ENCODE measurements at regions not wholly inside any gene's neighbourhood (a gene's known extent, or its start where the extent isn't known, plus 50 kb on each side); places are given as distances from the start of the nearest gene placed in this dataset.

- Histone ChIP-seq H2AFZ (ENCODE audit: insufficient read depth, low read depth, low read length, poor library complexity, severe bottlenecking) (no peak overlapping the region), H3K4me1 (ENCODE audit: control insufficient read depth in 2 of 2, insufficient read depth in 2 of 2, low read length in 2 of 2) (peaks cover 3 to 8% of the 10 kb centered on the region in 2 donors), H3K27me3 (replicated peaks in 1 of 4; ENCODE audit: control extremely low read depth in 1 of 4, control insufficient read depth in 3 of 4, insufficient read depth in 4 of 4, low read length in 3 of 4) (no peaks in the 10 kb centered on the region), H3K79me2 (ENCODE audit: control insufficient read depth, insufficient read depth, low read length) (no peaks in the 10 kb centered on the region), H3K36me3 (replicated peaks in 1 of 2; ENCODE audit: control extremely low read depth in 1 of 2, control insufficient read depth in 1 of 2, extremely low read depth in 1 of 2, insufficient read depth in 2 of 2, low read length in 1 of 2) (no peaks in the 10 kb centered on the region), H3K9me3 (ENCODE audit: control extremely low read depth in 1 of 3, control insufficient read depth in 2 of 3, insufficient read depth in 1 of 3, low read length in 2 of 3) (no peaks in the 10 kb centered on the region), H3K4me3 (ENCODE audit: control extremely low read depth in 1 of 5, extremely low read depth in 1 of 5, insufficient read depth in 1 of 5, low read depth in 2 of 5, low read length in 4 of 5) (no peak overlapping the region), H4K20me1 (ENCODE audit: control insufficient read depth, insufficient read depth, low read length, poor library complexity, severe bottlenecking) (no peaks in the 10 kb centered on the region), H3K9ac (ENCODE audit: low read length) (no peak overlapping the region), H3K4me2 (replicated peaks; ENCODE audit: low read depth, low read length, poor library complexity, severe bottlenecking) (no peak overlapping the region), H3K27ac (ENCODE audit: low read length in 2 of 2) (no peak overlapping the region)
- TF ChIP-seq EZH2 (IDR thresholded peaks at IDR 0.05; ENCODE audit: borderline replicate concordance, insufficient read depth, low read depth, low read length, poor library complexity, severe bottlenecking): no peak
- DNase-seq: no peak
- H3K27me3 Mint-ChIP-seq: no peaks in the 10 kb centered on the region
- ChIA-PET CTCF (no interaction called here), POLR2A (no interaction called here)
- 33% methylated on average over 1 of the region's 2 CpGs for WGBS (ENCODE audit: insufficient coverage)
- no peaks in the 10 kb centered on the region for H3K9me3 Mint-ChIP-seq (ENCODE audit: insufficient read depth)
- H3K4me3 Mint-ChIP-seq: no peak overlapping the region
- H3K4me1 Mint-ChIP-seq: no peaks in the 10 kb centered on the region
- ATAC-seq (ENCODE audit: low read depth): no peak
- intact Hi-C loops (cut with micrococcal nuclease): no loop called here
- no peak overlapping the region for H3K27ac Mint-ChIP-seq
Measured at GRCh38 chr14:106729551-106729950, 1203.2 kb downstream of the TMEM121 start.

DNA sequence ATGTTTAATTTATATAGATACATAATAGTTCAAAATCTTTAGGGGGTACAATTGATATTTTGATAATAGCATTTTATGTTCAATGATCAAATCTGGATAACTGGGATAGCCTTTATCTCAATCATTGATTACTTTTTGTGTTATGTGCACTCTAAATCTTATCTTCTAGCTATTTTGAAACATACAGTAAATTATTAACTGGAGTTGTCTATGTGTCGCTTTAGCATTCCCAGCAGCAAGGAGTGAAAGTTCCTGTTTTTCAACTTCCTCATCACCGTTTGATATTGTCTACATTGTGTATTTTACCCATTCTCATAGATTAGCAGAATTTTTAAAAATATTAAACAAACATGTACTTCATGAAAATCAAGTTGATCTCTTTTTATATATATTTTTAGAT is 1207.4 kb downstream of the TMEM121 start:
- TF ChIP-seq CTCF (IDR thresholded peaks at IDR 0.05): no peak
- no peak for TF ChIP-seq EZH2 (IDR thresholded peaks at IDR 0.05; ENCODE audit: borderline replicate concordance, insufficient read depth, low read depth, low read length, poor library complexity, severe bottlenecking)
- Mint-ChIP-seq H3K9me3 (ENCODE audit: insufficient read depth) (no peaks in the 10 kb centered on the region), H3K4me3 (no peak overlapping the region), H3K4me1 (no peaks in the 10 kb centered on the region), H3K27me3 (no peaks in the 10 kb centered on the region), H3K27ac (no peak overlapping the region)
- DNase-seq (no peak), ATAC-seq (ENCODE audit: low read depth) (no peak)
- H3K9ac ChIP-seq (ENCODE audit: low read length): no peak overlapping the region
- no peaks in the 10 kb centered on the region for H4K20me1 ChIP-seq (ENCODE audit: control insufficient read depth, insufficient read depth, low read length, poor library complexity, severe bottlenecking)
- H3K27ac ChIP-seq (ENCODE audit: low read length in 2 of 2): no peak overlapping the region
- intact Hi-C loops (cut with micrococcal nuclease): no loop called here
- no peak overlapping the region for H2AFZ ChIP-seq (ENCODE audit: insufficient read depth, low read depth, low read length, poor library complexity, severe bottlenecking)
- ChIA-PET CTCF (no interaction called here), POLR2A (no interaction called here)
- no peaks in the 10 kb centered on the region for H3K79me2 ChIP-seq (ENCODE audit: control insufficient read depth, insufficient read depth, low read length)
- no peaks in the 10 kb centered on the region for H3K36me3 ChIP-seq (replicated peaks in 1 of 2; ENCODE audit: control extremely low read depth in 1 of 2, control insufficient read depth in 1 of 2, extremely low read depth in 1 of 2, insufficient read depth in 2 of 2, low read length in 1 of 2)
- H3K4me1 ChIP-seq (ENCODE audit: control insufficient read depth in 2 of 2, insufficient read depth in 2 of 2, low read length in 2 of 2): peaks cover 9 to 10% of the 10 kb centered on the region in 2 donors
- no peaks in the 10 kb centered on the region for H3K9me3 ChIP-seq (ENCODE audit: control extremely low read depth in 1 of 3, control insufficient read depth in 2 of 3, insufficient read depth in 1 of 3, low read length in 2 of 3)
- H3K4me2 ChIP-seq (replicated peaks; ENCODE audit: low read depth, low read length, poor library complexity, severe bottlenecking): no peak overlapping the region
- no peaks in the 10 kb centered on the region for H3K27me3 ChIP-seq (replicated peaks in 1 of 4; ENCODE audit: control extremely low read depth in 1 of 4, control insufficient read depth in 3 of 4, insufficient read depth in 4 of 4, low read length in 3 of 4)
- H3K4me3 ChIP-seq (ENCODE audit: control extremely low read depth in 1 of 5, extremely low read depth in 1 of 5, insufficient read depth in 1 of 5, low read depth in 2 of 5, low read length in 4 of 5): no peak overlapping the region
- WGBS (ENCODE audit: insufficient coverage): no CpG with 5 or more reads among the region's 2 CpGs
